ENCODE measurements at regions not wholly inside any gene's neighbourhood (a gene's known extent, or its start where the extent isn't known, plus 50 kb on each side); places are given as distances from the start of the nearest gene placed in this dataset.

DNA sequence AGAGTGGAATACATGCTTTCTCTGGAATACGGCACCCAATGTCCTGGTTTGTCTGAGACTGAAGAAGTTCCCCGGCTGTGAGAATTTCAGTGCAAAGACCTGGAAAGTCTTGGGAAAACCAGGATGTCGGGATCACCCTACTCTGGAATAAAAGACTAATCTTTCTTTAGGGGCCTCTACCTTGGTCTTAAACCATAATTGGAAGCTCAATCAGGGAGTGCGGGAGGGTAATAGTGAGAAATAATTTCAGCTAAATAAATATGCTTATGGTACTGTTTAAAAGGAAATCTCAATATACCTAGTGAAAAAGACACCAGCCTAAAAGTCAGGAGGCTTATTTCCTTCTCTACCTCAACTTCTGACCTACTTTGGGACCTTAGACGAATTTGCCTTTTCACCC, 236.1 kb upstream of the GLI3 start:
- Mint-ChIP-seq H3K4me1 (ENCODE audit: insufficient read depth, unreplicated experiment) (no peaks in the 10 kb centered on the region), H3K9me3 (ENCODE audit: unreplicated experiment) (no peaks in the 10 kb centered on the region), H3K27me3 (ENCODE audit: insufficient read depth, unreplicated experiment) (no peaks in the 10 kb centered on the region), H3K4me3 (ENCODE audit: unreplicated experiment) (no peak overlapping the region), H3K27ac (ENCODE audit: low read depth, unreplicated experiment) (no peak overlapping the region), H3K36me3 (ENCODE audit: insufficient read depth, unreplicated experiment) (no peaks in the 10 kb centered on the region)
- no peak for DNase-seq (ENCODE audit: unreplicated experiment)
- POLR2A ChIA-PET: no interaction called here
- no TSS peak for BruUV-seq (replicated peaks)
- intact Hi-C loops (cut with micrococcal nuclease): no loop called here
- TF ChIP-seq, protein P1, sequence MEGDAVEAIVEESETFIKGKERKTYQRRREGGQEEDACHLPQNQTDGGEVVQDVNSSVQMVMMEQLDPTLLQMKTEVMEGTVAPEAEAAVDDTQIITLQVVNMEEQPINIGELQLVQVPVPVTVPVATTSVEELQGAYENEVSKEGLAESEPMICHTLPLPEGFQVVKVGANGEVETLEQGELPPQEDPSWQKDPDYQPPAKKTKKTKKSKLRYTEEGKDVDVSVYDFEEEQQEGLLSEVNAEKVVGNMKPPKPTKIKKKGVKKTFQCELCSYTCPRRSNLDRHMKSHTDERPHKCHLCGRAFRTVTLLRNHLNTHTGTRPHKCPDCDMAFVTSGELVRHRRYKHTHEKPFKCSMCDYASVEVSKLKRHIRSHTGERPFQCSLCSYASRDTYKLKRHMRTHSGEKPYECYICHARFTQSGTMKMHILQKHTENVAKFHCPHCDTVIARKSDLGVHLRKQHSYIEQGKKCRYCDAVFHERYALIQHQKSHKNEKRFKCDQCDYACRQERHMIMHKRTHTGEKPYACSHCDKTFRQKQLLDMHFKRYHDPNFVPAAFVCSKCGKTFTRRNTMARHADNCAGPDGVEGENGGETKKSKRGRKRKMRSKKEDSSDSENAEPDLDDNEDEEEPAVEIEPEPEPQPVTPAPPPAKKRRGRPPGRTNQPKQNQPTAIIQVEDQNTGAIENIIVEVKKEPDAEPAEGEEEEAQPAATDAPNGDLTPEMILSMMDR (IDR thresholded peaks at IDR 0.05; ENCODE audit: unreplicated experiment): no peak
- CTCF ChIA-PET: interaction anchor here (0.6 to 1.1 kb wide), 2 partner anchors 21 to 982 kb away, joined by 4 to 5 read pairs; no protein-coding TSS in a partner anchor

DNA sequence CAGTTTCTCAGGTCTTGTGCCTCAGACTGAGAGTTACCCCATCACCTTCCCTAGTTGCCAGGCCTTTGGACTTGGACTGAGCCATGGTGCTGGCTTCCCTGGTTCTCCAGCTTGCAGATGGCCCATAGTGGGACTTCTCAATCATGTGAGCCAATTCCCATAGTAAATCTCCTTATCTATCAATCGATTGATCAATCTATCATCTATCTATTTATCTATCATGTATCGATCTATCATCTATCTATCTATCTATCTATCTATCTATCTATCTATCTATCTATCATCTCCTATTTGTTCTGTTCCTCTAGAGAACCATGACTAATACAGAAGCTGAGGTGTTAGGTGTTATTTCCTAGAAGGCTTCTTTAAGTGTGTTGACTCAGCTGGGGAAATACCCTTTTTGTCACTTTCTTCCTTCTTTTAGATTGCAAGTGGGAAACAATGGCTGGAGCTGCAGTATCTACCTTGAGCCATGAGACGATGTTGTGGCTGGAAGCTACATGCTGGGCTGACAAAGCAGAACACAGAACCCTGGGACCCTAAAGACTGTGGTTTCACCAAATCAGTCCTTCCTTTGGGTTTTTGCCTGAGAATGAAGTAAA, 234.7 kb upstream of the GLI3 start:
- ChIA-PET POLR2A (interaction anchor here (0.8 kb wide), 1 partner anchor 16 kb away, joined by 3 read pairs; no protein-coding TSS in a partner anchor), CTCF (interaction anchor here (0.7 to 1.2 kb wide), 2 partner anchors 22 to 23 kb away, joined by 3 to 5 read pairs; no protein-coding TSS in a partner anchor)
- DNase-seq (ENCODE audit: unreplicated experiment): no peak
- Mint-ChIP-seq H3K4me3 (ENCODE audit: unreplicated experiment) (no peak overlapping the region), H3K27ac (ENCODE audit: low read depth, unreplicated experiment) (no peak overlapping the region), H3K9me3 (ENCODE audit: unreplicated experiment) (no peaks in the 10 kb centered on the region), H3K27me3 (ENCODE audit: insufficient read depth, unreplicated experiment) (no peaks in the 10 kb centered on the region), H3K36me3 (ENCODE audit: insufficient read depth, unreplicated experiment) (no peaks in the 10 kb centered on the region), H3K4me1 (ENCODE audit: insufficient read depth, unreplicated experiment) (no peaks in the 10 kb centered on the region)
- intact Hi-C loops (cut with micrococcal nuclease): no loop called here
- TF ChIP-seq, protein P1 (IDR thresholded peaks at IDR 0.05; ENCODE audit: unreplicated experiment): no peak
- no TSS peak for BruUV-seq (replicated peaks)

DNA sequence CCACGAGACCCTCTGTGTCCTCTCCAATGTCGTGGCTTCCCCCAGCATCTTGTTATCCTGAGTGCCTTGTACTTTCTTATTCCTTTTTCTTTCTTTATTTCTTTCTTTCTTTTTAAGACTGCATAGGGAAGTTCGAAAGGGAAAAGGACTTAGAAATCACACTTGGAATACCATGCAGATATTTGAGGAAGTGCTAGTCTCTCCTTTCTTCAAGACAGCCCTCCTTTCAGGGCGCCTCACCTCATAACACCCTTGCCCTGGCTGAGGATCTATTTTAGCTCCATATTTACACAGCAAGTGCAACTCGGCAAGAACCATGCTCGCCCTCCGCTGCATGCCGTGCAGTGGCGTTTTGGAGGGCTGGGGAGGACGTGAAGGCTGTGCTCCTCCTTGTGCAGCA, 232.3 kb upstream of the GLI3 start:
- Mint-ChIP-seq H3K36me3 (ENCODE audit: insufficient read depth, unreplicated experiment) (no peaks in the 10 kb centered on the region), H3K4me1 (ENCODE audit: insufficient read depth, unreplicated experiment) (no peaks in the 10 kb centered on the region), H3K27ac (ENCODE audit: low read depth, unreplicated experiment) (no peak overlapping the region), H3K4me3 (ENCODE audit: unreplicated experiment) (no peak overlapping the region), H3K27me3 (ENCODE audit: insufficient read depth, unreplicated experiment) (no peaks in the 10 kb centered on the region), H3K9me3 (ENCODE audit: unreplicated experiment) (no peaks in the 10 kb centered on the region)
- BruUV-seq (replicated peaks): no TSS peak
- intact Hi-C loops (cut with micrococcal nuclease): no loop called here
- ChIA-PET POLR2A (no interaction called here), CTCF (no interaction called here)
- DNase-seq (ENCODE audit: unreplicated experiment): no peak
- TF ChIP-seq, protein P1 (IDR thresholded peaks at IDR 0.05; ENCODE audit: unreplicated experiment): no peak

DNA sequence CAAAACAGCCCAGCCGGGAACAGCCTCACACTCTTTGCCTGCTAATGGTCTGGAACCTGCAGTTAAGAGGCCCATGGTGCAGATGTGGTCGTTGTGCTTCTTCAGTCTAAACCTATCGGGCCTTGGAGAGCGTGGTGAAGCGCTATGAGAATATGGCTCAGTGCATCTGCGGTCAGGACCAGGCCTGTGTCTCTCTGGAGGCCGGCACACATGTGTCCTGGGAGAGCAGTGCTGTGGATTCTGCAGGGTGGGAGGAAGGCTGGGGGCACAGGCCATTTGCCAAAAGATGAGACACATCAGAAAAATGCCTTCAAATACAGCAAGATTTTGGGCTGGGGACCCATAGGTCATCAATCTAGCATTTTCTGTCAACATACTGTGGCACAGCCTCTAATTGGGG, 231.5 kb upstream of the GLI3 start:
- H3K4me3 Mint-ChIP-seq (ENCODE audit: unreplicated experiment): no peak overlapping the region
- intact Hi-C loops (cut with micrococcal nuclease): no loop called here
- H3K9me3 Mint-ChIP-seq (ENCODE audit: unreplicated experiment): no peaks in the 10 kb centered on the region
- H3K27ac Mint-ChIP-seq (ENCODE audit: low read depth, unreplicated experiment): no peak overlapping the region
- no peaks in the 10 kb centered on the region for H3K36me3 Mint-ChIP-seq (ENCODE audit: insufficient read depth, unreplicated experiment)
- no peaks in the 10 kb centered on the region for H3K4me1 Mint-ChIP-seq (ENCODE audit: insufficient read depth, unreplicated experiment)
- DNase-seq (ENCODE audit: unreplicated experiment): no peak
- POLR2A ChIA-PET: no interaction called here
- TF ChIP-seq, protein P1 (IDR thresholded peaks at IDR 0.05; ENCODE audit: unreplicated experiment): no peak
- BruUV-seq (replicated peaks): no TSS peak
- H3K27me3 Mint-ChIP-seq (ENCODE audit: insufficient read depth, unreplicated experiment): no peaks in the 10 kb centered on the region
- CTCF ChIA-PET: no interaction called here
